ENCODE measurements at regions not wholly inside any gene's neighbourhood (a gene's known extent, or its start where the extent isn't known, plus 50 kb on each side); places are given as distances from the start of the nearest gene placed in this dataset.
"Not testable (repeated sequence)": the region's sequence is repeated elsewhere in the genome, so short reads cannot be mapped to it uniquely, and the experiment has no call there.

DNA sequence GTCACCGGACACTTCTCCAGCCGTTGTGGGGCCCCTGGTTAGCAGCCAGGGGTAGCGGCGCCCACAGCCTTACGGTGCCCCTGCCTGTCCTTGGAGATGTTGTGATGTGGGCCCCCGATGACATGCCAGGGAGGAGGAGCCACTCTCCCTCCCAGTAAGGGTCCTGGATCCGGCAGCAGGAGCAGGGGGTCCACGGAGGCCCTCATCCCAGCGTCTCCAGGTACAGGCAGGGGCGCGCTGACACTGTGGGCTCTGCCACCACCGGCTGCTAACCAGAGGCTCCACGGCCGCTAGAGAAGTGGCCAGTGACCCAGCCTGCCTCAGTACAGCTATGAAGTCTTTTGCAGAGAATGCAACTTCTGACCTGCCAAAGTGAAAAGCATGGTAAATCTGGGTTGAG lies 121.2 kb downstream of the SPP2 start:
- H3K4me3 ChIP-seq (ENCODE audit: low read depth, low read length, poor library complexity, severe bottlenecking), result no peak overlapping the region
- no peak overlapping the region for H3K4me2 ChIP-seq (ENCODE audit: low read length)
- POLR2A ChIA-PET, result no interaction called here
- no peaks in the 10 kb centered on the region for H3K9me2 ChIP-seq (ENCODE audit: insufficient read depth, low read length)
- no peaks in the 10 kb centered on the region for H3K9me3 ChIP-seq (ENCODE audit: low read length)
- no peaks in the 10 kb centered on the region for H3K79me2 ChIP-seq (ENCODE audit: insufficient read depth, low read depth, low read length)
- H4K20me1 ChIP-seq (ENCODE audit: insufficient read depth, low read length), result no peaks in the 10 kb centered on the region
- no peak overlapping the region for H3K27ac ChIP-seq (ENCODE audit: low read depth, low read length, poor library complexity, severe bottlenecking)
- TF ChIP-seq, protein P1, sequence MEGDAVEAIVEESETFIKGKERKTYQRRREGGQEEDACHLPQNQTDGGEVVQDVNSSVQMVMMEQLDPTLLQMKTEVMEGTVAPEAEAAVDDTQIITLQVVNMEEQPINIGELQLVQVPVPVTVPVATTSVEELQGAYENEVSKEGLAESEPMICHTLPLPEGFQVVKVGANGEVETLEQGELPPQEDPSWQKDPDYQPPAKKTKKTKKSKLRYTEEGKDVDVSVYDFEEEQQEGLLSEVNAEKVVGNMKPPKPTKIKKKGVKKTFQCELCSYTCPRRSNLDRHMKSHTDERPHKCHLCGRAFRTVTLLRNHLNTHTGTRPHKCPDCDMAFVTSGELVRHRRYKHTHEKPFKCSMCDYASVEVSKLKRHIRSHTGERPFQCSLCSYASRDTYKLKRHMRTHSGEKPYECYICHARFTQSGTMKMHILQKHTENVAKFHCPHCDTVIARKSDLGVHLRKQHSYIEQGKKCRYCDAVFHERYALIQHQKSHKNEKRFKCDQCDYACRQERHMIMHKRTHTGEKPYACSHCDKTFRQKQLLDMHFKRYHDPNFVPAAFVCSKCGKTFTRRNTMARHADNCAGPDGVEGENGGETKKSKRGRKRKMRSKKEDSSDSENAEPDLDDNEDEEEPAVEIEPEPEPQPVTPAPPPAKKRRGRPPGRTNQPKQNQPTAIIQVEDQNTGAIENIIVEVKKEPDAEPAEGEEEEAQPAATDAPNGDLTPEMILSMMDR (conservative IDR thresholded peaks at IDR 0.05; ENCODE audit: low read length), result no peak
- no peak for TF ChIP-seq EZH2phosphoT487 (IDR thresholded peaks at IDR 0.05; ENCODE audit: borderline replicate concordance, low read depth, low read length)
- BruUV-seq (replicated peaks), result no TSS peak
- CTCF ChIA-PET (ENCODE audit: unreplicated experiment), result no interaction called here
- no peak for DNase-seq (ENCODE audit: low spot score)
- no peak overlapping the region for H2AFZ ChIP-seq (ENCODE audit: low read length)
- no peaks in the 10 kb centered on the region for H3K36me3 ChIP-seq (ENCODE audit: insufficient read depth, low read length)
- H3K4me1 ChIP-seq (ENCODE audit: insufficient read depth, low read length, poor library complexity, severe bottlenecking), result no peaks in the 10 kb centered on the region
- intact Hi-C loops (cut with micrococcal nuclease; ENCODE audit: unreplicated experiment), result no loop called here

DNA sequence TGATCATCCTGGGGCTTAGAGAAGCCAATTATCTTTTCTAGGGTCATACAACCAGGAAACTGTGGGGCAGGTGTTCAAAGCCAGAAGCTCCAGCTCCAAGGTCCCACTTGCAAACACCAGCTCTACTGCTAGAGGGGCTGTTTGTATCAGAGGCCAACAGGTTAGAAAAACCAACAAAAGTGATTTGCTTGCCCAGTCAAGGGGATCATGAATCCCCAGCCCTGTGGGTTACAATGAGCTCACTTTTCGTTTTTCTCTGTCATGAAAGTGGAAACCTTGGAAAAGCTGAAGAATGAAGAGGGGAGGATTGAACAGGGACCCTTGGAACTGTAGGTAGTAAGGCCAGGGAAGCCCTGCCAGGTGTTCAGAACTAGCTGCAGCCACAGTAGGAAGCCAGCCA lies 119.2 kb downstream of the SPP2 start:
- ChIA-PET POLR2A (interaction anchor here (0.6 to 0.9 kb wide), 3 partner anchors 22 to 386 kb away, joined by 4 to 6 read pairs (median 4); no protein-coding TSS in a partner anchor), CTCF (ENCODE audit: unreplicated experiment) (no interaction called here)
- intact Hi-C loops (cut with micrococcal nuclease; ENCODE audit: unreplicated experiment), result no loop called here

DNA sequence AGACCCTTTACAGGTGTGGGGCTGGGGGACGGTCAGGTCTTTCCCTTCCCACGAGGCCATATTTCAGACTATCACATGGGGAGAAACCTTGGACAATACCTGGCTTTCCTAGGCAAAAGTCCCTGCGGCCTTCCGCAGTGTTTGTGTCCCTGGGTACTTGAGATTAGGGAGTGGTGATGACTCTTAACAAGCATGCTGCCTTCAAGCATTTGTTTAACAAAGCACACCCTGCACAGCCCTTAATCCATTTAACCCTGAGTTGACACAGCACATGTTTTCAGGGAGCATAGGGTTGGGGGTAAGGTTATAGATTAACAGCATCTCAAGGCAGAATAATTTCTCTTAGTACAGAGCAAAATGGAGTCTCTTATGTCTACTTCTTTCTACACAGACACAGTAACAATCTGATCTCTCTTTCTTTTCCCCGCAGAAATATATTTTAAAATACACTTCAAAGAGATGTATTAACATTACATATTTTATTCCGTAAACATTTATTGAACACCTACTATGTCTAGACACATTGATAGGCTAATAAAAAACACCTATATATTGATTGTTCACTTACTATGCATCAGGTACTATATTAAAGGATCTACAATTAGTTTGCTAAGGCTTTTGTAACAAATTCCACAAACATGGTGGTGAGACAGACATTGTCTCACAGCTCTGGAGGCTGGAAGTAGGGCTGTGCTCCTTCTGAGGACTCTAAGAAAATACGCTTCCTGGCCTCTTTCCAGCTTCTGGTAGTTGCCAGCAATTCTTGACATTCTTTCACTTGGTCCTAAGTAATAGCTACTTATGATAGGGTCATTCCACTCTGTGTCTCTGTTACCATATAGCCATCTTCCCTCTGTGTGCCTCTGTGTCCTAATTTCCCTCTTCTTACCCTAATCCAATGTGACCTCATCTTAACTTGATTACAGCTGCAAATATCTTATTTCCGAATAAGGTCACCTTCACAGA lies 118.4 kb downstream of the SPP2 start:
- H3K9me2 ChIP-seq (ENCODE audit: insufficient read depth, low read length); CTCF ChIA-PET (ENCODE audit: unreplicated experiment); H3K9me3 ChIP-seq (ENCODE audit: low read length); H3K4me3 ChIP-seq (ENCODE audit: low read depth, low read length, poor library complexity, severe bottlenecking); H3K4me2 ChIP-seq (ENCODE audit: low read length); H2AFZ ChIP-seq (ENCODE audit: low read length); H3K36me3 ChIP-seq (ENCODE audit: insufficient read depth, low read length); intact Hi-C loops (cut with micrococcal nuclease; ENCODE audit: unreplicated experiment); DNase-seq (ENCODE audit: low spot score); POLR2A ChIA-PET; H3K27ac ChIP-seq (ENCODE audit: low read depth, low read length, poor library complexity, severe bottlenecking); H4K20me1 ChIP-seq (ENCODE audit: insufficient read depth, low read length); BruUV-seq (replicated peaks); H3K79me2 ChIP-seq (ENCODE audit: insufficient read depth, low read depth, low read length): not testable (repeated sequence)
- H3K4me1 ChIP-seq (ENCODE audit: insufficient read depth, low read length, poor library complexity, severe bottlenecking), result peaks cover 19% of the 10 kb centered on the region

More for the DNA sequence above, 119.2 kb downstream of the SPP2 start:
- no peaks in the 10 kb centered on the region for H3K9me3 ChIP-seq (ENCODE audit: low read length)
- H4K20me1 ChIP-seq (ENCODE audit: insufficient read depth, low read length), result no peaks in the 10 kb centered on the region
- no peaks in the 10 kb centered on the region for H3K36me3 ChIP-seq (ENCODE audit: insufficient read depth, low read length)
- DNase-seq (ENCODE audit: low spot score), result no peak
- H3K4me2 ChIP-seq (ENCODE audit: low read length), result no peak overlapping the region
- H2AFZ ChIP-seq (ENCODE audit: low read length), result no peak overlapping the region
- no peak overlapping the region for H3K27ac ChIP-seq (ENCODE audit: low read depth, low read length, poor library complexity, severe bottlenecking)
- H3K4me3 ChIP-seq (ENCODE audit: low read depth, low read length, poor library complexity, severe bottlenecking), result no peak overlapping the region
- no TSS peak for BruUV-seq (replicated peaks)
- H3K79me2 ChIP-seq (ENCODE audit: insufficient read depth, low read depth, low read length), result no peaks in the 10 kb centered on the region
- H3K9me2 ChIP-seq (ENCODE audit: insufficient read depth, low read length), result no peaks in the 10 kb centered on the region
- peaks cover 11% of the 10 kb centered on the region for H3K4me1 ChIP-seq (ENCODE audit: insufficient read depth, low read length, poor library complexity, severe bottlenecking)
- TF ChIP-seq, protein P1 (conservative IDR thresholded peaks at IDR 0.05; ENCODE audit: low read length), result no peak
- TF ChIP-seq EZH2phosphoT487 (IDR thresholded peaks at IDR 0.05; ENCODE audit: borderline replicate concordance, low read depth, low read length), result no peak
